Lung (tissue), 11 donors: ENCODE measurements at regions not wholly inside any gene's neighbourhood (a gene's known extent, or its start where the extent isn't known, plus 50 kb on each side); places are given as distances from the start of the nearest gene placed in this dataset.

Experiments
- ATAC-seq: fragments of 200-7000 bp; cut with Tn5 transposase; one replicate; pipeline ENCODE4 v1.9.1; 2020; ENCODE audit warnings: moderate number of reproducible peaks; ENCODE audit not compliant: insufficient read depth, low FRiP score
- DNase-seq, 3 donors: peaks; one replicate each; pipeline ENCODE4 v3.0.0-alpha.2; 2013 to 2017
- H3K27ac ChIP-seq, 2 donors: one replicate each; pipeline ENCODE4 v1.5.1; 2013; ENCODE audit warnings: mild to moderate bottlenecking in 2 of 2, moderate library complexity in 2 of 2, control low read depth in 1 of 2, inconsistent platforms in 1 of 2, low read depth in 1 of 2, low read length in 1 of 2
- H3K27me3 ChIP-seq, 3 donors: one replicate each; pipeline ENCODE4 v1.5.1; 2013; ENCODE audit warnings: low read length in 2 of 3; ENCODE audit not compliant: control insufficient read depth in 3 of 3, insufficient read depth in 3 of 3
- H3K36me3 ChIP-seq, 4 donors: one replicate each; pipeline ENCODE4 v1.5.1; 2013; ENCODE audit warnings: low read length in 4 of 4, mild to moderate bottlenecking in 1 of 4, moderate library complexity in 1 of 4; ENCODE audit not compliant: control insufficient read depth in 4 of 4, insufficient read depth in 4 of 4
- H3K4me1 ChIP-seq, 5 donors: one replicate each; pipeline ENCODE4 v1.5.1; 2013; ENCODE audit warnings: low read length in 5 of 5, mild to moderate bottlenecking in 2 of 5, moderate library complexity in 1 of 5; ENCODE audit not compliant: control insufficient read depth in 5 of 5, insufficient read depth in 5 of 5
- H3K4me3 ChIP-seq: one replicate; pipeline ENCODE4 v1.5.1; 2013; ENCODE audit warnings: mild to moderate bottlenecking, control low read depth, moderate library complexity
- H3K9ac ChIP-seq, 2 donors: one replicate each; pipeline ENCODE4 v1.5.1; 2013; ENCODE audit warnings: low read length in 2 of 2, control low read depth in 1 of 2; ENCODE audit not compliant: insufficient read depth in 1 of 2
- H3K9me3 ChIP-seq, 4 donors: one replicate each; pipeline ENCODE4 v1.5.1; 2013; ENCODE audit warnings: low read length in 3 of 4, mild to moderate bottlenecking in 1 of 4, moderate library complexity in 1 of 4; ENCODE audit not compliant: control insufficient read depth in 4 of 4, insufficient read depth in 3 of 4
- WGBS, 2 donors: extraction: QIAGEN DNeasy Blood & Tissue Kit; methylation state at CpG; one replicate each; pipeline ENCODE4 v1.1.7; 2013; 5-methylcytosine and 5-hydroxymethylcytosine counted together
- TF ChIP-seq, protein P1 (sequence below): IDR thresholded peaks from 2 replicates; pipeline ENCODE4 v1.5.1; 2012; ENCODE audit warnings: mild to moderate bottlenecking; ENCODE audit errors: control extremely low read depth, extremely low read depth
- donor health status: control.
- donor health status: control.
- donor health status: Bipolar disorder and iron deficiency.
- donor health status: healthy.
- donor health status: DM: yes; HTN: yes; CAD: no.

DNA sequence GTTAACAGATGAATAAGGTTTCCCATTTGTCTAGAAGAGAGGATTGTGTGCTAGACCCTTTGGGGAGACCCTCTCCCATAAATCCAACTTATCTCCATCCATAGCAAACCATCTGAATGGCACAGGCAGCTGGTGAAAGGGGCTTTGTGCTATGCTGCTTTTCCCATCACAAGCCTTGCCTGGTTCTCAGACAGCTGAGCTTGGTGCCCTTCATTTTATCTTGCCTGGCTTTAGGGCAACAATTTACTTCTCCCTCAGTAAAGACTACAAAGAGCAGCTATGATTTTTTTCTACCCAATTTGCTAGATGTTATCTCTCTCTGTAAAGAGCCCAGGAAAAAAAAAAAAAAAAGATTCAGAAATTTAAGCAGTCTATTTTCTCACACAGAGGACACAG is 117.0 kb upstream of the COL21A1 start:
- Histone ChIP-seq H3K9me3 (no peaks in the 10 kb centered on the region), H3K27ac (no peak overlapping the region)
- ATAC-seq: no peak

GRCh38 chr6:56363796-56364430 is 116.5 kb upstream of the COL21A1 start:
- Histone ChIP-seq H3K27ac (no peak overlapping the region), H3K9me3 (no peaks in the 10 kb centered on the region), H3K9ac (no peak overlapping the region), H3K36me3 (no peaks in the 10 kb centered on the region), H3K4me1 (peaks cover 2 to 9% (median 8%) of the 10 kb centered on the region in 5 donors), H3K27me3 (no peaks in the 10 kb centered on the region), H3K4me3 (no peak overlapping the region)
- ATAC-seq (no peak), DNase-seq (no peak)
- WGBS, 2 donors: 83 to 88% methylated on average over 5 of the region's 5 CpGs
- TF ChIP-seq, protein P1, sequence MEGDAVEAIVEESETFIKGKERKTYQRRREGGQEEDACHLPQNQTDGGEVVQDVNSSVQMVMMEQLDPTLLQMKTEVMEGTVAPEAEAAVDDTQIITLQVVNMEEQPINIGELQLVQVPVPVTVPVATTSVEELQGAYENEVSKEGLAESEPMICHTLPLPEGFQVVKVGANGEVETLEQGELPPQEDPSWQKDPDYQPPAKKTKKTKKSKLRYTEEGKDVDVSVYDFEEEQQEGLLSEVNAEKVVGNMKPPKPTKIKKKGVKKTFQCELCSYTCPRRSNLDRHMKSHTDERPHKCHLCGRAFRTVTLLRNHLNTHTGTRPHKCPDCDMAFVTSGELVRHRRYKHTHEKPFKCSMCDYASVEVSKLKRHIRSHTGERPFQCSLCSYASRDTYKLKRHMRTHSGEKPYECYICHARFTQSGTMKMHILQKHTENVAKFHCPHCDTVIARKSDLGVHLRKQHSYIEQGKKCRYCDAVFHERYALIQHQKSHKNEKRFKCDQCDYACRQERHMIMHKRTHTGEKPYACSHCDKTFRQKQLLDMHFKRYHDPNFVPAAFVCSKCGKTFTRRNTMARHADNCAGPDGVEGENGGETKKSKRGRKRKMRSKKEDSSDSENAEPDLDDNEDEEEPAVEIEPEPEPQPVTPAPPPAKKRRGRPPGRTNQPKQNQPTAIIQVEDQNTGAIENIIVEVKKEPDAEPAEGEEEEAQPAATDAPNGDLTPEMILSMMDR: no peak

More for the DNA sequence above, 117.0 kb upstream of the COL21A1 start:
- H3K4me1 ChIP-seq: peaks cover 2 to 9% (median 5%) of the 10 kb centered on the region in 5 donors
- TF ChIP-seq, protein P1: no peak
- H3K27me3 ChIP-seq: no peaks in the 10 kb centered on the region
- no peak for DNase-seq
- H3K36me3 ChIP-seq: no peaks in the 10 kb centered on the region
- no peak overlapping the region for H3K9ac ChIP-seq
- no peak overlapping the region for H3K4me3 ChIP-seq

DNA sequence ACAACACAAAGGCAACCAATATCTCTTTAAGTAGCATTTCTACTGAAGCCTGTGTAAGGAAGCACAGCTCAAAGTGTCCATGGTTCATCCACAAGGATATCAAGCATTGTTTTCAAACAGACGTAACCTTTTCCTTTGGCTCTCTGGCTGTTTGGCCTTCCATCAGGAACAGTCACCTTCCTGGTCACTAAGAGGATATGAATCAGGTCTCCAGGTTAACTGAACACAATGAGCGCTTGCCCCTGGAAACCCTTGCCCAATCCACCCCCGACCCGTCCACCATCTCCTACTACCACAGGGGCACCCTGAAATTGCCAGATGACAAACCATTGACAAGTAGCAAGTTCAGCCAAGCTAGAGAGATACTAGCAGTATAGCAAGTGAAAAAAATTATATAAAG is 114.4 kb upstream of the COL21A1 start:
- no peak for ATAC-seq

More for the DNA sequence above, 114.4 kb upstream of the COL21A1 start:
- TF ChIP-seq, protein P1: no peak
- no peaks in the 10 kb centered on the region for H3K9me3 ChIP-seq
- H3K27ac ChIP-seq: no peak overlapping the region
- no peak overlapping the region for H3K4me3 ChIP-seq
- no peak overlapping the region for H3K9ac ChIP-seq
- no peaks in the 10 kb centered on the region for H3K36me3 ChIP-seq
- no peak for DNase-seq
- H3K27me3 ChIP-seq: no peaks in the 10 kb centered on the region
- peaks cover 0 to 25% (median 4%) of the 10 kb centered on the region in 5 donors for H3K4me1 ChIP-seq
- 75 to 85% methylated on average over 4 of the region's 4 CpGs for WGBS, 2 donors
